Spleen (tissue), 11 donors: ENCODE measurements at regions not wholly inside any gene's neighbourhood (a gene's known extent, or its start where the extent isn't known, plus 50 kb on each side); places are given as distances from the start of the nearest gene placed in this dataset.

Source experiments
- DNase-seq: peaks from one replicate; pipeline ENCODE4 v3.0.0-alpha.2; 2020
- H3K27ac ChIP-seq, 8 donors: fragments of 200-600 bp; sonication (generic) in 7 of 8; 1 replicate in 4 of 8; 2 replicates in 4 of 8; pipeline versions ENCODE4 v1.5.0 to v1.8.0; 2016 to 2021; ENCODE audit warnings: inconsistent platforms in 4 of 8, mild to moderate bottlenecking in 4 of 8, moderate library complexity in 1 of 8
- H3K27me3 ChIP-seq, 7 donors: fragments of 200-600 bp; sonication (generic) in 6 of 7; replicated peaks in 1 of 7; 1 replicate in 4 of 7; 2 replicates in 3 of 7; pipeline versions ENCODE4 v1.5.0 to v1.8.0; 2016 to 2021; ENCODE audit warnings: inconsistent platforms in 3 of 7, mild to moderate bottlenecking in 1 of 7
- H3K36me3 ChIP-seq, 6 donors: fragments of 200-600 bp; sonication (generic) in 5 of 6; 1 replicate in 4 of 6; 2 replicates in 2 of 6; pipeline versions ENCODE4 v1.5.0 to v1.8.0; 2016 to 2021; ENCODE audit warnings: inconsistent platforms in 2 of 6
- H3K4me1 ChIP-seq, 6 donors: fragments of 200-600 bp; sonication (generic) in 5 of 6; 1 replicate in 3 of 6; 2 replicates in 3 of 6; pipeline versions ENCODE4 v1.5.0 to v1.8.0; 2016 to 2021; ENCODE audit warnings: inconsistent platforms in 3 of 6
- H3K4me3 ChIP-seq, 8 donors: fragments of 200-600 bp; sonication (generic) in 7 of 8; 1 replicate in 4 of 8; 2 replicates in 4 of 8; pipeline versions ENCODE4 v1.5.0 to v1.8.0; 2016 to 2021; ENCODE audit warnings: inconsistent platforms in 4 of 8, mild to moderate bottlenecking in 4 of 8, moderate library complexity in 2 of 8
- H3K9me3 ChIP-seq, 8 donors: fragments of 200-600 bp; sonication (generic) in 7 of 8; 1 replicate in 4 of 8; 2 replicates in 4 of 8; pipeline versions ENCODE4 v1.5.0 to v1.8.0; 2016 to 2021; ENCODE audit warnings: inconsistent platforms in 4 of 8
- POLR2A ChIP-seq, 3 donors: fragments of 450-650 bp; IDR thresholded peaks; one replicate each; pipeline ENCODE4 v1.5.1; 2017; ENCODE audit warnings: antibody characterized with exemption in 3 of 3, mild to moderate bottlenecking in 1 of 3
- POLR2AphosphoS5 ChIP-seq, 3 donors: sonication (generic); formaldehyde crosslinking; IDR thresholded peaks; one replicate each; pipeline ENCODE4 v1.5.1; 2017; ENCODE audit warnings: antibody characterized with exemption in 3 of 3
- WGBS, 5 donors: extraction: QIAGEN DNeasy Blood & Tissue Kit in 3 of 5; methylation state at CpG; one replicate each; pipeline versions ENCODE4 v1.1.5 to v1.1.7; 2013 to 2018; 5-methylcytosine and 5-hydroxymethylcytosine counted together
- intact Hi-C: fragments of 100-400 bp; cut with DNase I; formaldehyde crosslinking; loops from one replicate; pipeline ENCODE4 v1.15.0; 2023; ENCODE audit warnings: low total_unique reads
- TF ChIP-seq, protein P1 (sequence below), 11 experiments: fragments of 200-600 bp in 7 of 11; fragments of 450-650 bp in 4 of 11; sonication (generic) in 4 of 11; IDR thresholded peaks in 8 of 11; conservative IDR thresholded peaks in 3 of 11; 1 replicate in 7 of 11; 2 replicates in 4 of 11; pipeline versions ENCODE4 v1.4.0 to v1.8.0; 2016 to 2021; ENCODE audit warnings: antibody characterized with exemption in 11 of 11, inconsistent platforms in 4 of 11, mild to moderate bottlenecking in 1 of 11
- donor health status: healthy with polysubstance abuse.
- donor health status: DM: no; HTN: no; CAD: no; lungs with moderate emphysema.
- donor health status: DM: no; HTN: no; CAD: no.
- donor health status: Bipolar disorder and iron deficiency.
- donor health status: healthy.
- donor health status: DM: no; HTN: no; CAD: no.
- donor health status: DM: yes; HTN: yes; CAD: no.

DNA sequence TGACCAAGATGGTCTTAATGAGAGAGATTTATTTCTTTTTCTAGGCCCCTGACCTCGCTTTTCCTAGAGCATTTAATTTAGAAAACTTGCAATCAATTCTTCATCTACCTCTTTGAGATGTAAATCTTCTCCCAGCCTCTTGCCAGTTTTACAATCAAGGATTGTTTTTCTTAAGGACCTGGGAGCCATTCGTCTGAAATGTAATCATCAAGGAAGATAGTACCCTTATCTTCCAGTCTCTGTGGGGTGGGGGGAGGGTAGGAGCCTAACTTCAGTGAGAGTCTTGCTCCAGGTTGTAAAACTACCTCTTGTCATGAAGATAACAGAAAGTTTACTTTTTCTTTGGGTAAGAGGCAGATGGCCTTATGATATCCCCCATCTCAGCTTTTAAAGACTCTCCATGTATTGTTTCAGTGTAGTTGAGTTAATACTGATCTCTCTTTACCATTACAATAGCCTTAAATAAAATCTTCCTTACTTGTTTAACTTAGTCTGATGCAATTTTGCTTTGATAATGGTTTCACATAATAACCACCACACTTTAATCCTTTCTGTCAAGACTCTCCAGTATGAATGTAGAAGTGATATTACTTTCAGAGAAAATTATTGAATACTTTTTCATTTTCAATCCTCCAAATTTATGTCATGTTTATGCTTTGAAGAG lies 110.2 kb upstream of the CPHXL start:
- intact Hi-C loops, result no loop called here
- whole genome bisulfite sequencing, 5 donors, result 37 to 50% (median 41%) methylated on average over 2 of the region's 2 CpGs
- H3K9me3 ChIP-seq, result peaks cover 0 to 34% (median 21%) of the 10 kb centered on the region in 8 donors
- H3K4me3 ChIP-seq, result no peak overlapping the region
- DNase-seq, result no peak
- H3K27me3 ChIP-seq, result peaks cover 0 to 12% (median 0%) of the 10 kb centered on the region in 7 donors
- no peaks in the 10 kb centered on the region for H3K36me3 ChIP-seq
- no peak overlapping the region for H3K27ac ChIP-seq
- TF ChIP-seq POLR2AphosphoS5 (IDR thresholded peaks at IDR 0.05) (no peak), POLR2A (IDR thresholded peaks at IDR 0.05) (no peak)
- TF ChIP-seq, protein P1, sequence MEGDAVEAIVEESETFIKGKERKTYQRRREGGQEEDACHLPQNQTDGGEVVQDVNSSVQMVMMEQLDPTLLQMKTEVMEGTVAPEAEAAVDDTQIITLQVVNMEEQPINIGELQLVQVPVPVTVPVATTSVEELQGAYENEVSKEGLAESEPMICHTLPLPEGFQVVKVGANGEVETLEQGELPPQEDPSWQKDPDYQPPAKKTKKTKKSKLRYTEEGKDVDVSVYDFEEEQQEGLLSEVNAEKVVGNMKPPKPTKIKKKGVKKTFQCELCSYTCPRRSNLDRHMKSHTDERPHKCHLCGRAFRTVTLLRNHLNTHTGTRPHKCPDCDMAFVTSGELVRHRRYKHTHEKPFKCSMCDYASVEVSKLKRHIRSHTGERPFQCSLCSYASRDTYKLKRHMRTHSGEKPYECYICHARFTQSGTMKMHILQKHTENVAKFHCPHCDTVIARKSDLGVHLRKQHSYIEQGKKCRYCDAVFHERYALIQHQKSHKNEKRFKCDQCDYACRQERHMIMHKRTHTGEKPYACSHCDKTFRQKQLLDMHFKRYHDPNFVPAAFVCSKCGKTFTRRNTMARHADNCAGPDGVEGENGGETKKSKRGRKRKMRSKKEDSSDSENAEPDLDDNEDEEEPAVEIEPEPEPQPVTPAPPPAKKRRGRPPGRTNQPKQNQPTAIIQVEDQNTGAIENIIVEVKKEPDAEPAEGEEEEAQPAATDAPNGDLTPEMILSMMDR (IDR thresholded peaks at IDR 0.05 in 8 of 11, conservative IDR thresholded peaks at IDR 0.05 in 3 of 11), result no peak
- H3K4me1 ChIP-seq, result no peaks in the 10 kb centered on the region

DNA sequence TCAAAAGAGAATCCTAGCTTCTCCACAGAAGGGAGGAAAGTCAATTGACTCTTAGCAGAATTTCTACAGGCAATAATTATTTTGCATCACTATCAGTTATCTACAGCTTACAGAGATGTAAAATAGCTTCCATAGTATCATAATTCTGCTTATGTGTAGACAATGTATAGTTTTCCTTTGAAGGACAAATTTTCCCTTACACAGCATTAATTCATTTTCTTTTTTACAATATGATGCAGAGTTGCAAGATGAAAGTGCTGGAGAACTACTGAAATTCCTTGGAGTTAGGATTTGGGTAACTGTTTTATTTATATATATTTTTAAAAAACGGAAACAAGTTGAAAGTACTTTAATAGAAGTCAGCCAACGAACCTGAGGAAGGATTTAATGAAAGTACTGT lies 111.0 kb upstream of the CPHXL start:
- Histone ChIP-seq H3K4me1 (no peaks in the 10 kb centered on the region), H3K27me3 (peaks cover 0 to 12% (median 0%) of the 10 kb centered on the region in 7 donors), H3K9me3 (peaks cover 0 to 26% (median 14%) of the 10 kb centered on the region in 8 donors), H3K27ac (no peak overlapping the region), H3K36me3 (no peaks in the 10 kb centered on the region), H3K4me3 (no peak overlapping the region)
- no peak for DNase-seq
- intact Hi-C loops, result no loop called here
- 38 to 54% (median 48%) methylated on average over 2 of the region's 2 CpGs for WGBS, 5 donors
- TF ChIP-seq POLR2A (IDR thresholded peaks at IDR 0.05), result no peak

DNA sequence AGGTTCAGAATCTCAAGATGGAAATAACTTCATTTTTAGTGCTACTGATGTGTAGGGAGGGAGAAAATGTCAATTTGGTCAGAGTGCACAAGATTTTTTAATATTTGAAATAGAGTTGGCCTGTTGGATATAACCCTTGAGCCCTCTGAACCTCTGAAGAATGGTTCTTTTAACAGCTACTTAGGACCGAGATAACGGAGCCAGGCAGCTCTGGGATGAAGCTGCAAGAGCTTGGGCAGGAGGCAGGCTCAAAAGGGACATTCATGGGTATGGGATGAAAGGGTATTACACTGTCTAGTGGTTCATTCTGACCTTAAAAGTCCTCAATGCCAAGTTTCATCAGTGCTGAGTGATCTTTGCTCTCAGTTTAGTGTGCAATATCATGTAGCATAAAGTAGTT lies 111.4 kb upstream of the CPHXL start:
- peaks cover 0 to 22% (median 10%) of the 10 kb centered on the region in 8 donors for H3K9me3 ChIP-seq
- no peak overlapping the region for H3K4me3 ChIP-seq
- H3K27ac ChIP-seq, result no peak overlapping the region
- TF ChIP-seq, protein P1 (IDR thresholded peaks at IDR 0.05 in 8 of 11, conservative IDR thresholded peaks at IDR 0.05 in 3 of 11), result no peak
- TF ChIP-seq POLR2A (IDR thresholded peaks at IDR 0.05) (no peak), POLR2AphosphoS5 (IDR thresholded peaks at IDR 0.05) (no peak)
- no peaks in the 10 kb centered on the region for H3K4me1 ChIP-seq
- WGBS, 5 donors, result 18 to 64% (median 51%) methylated on average over 2 of the region's 2 CpGs
- no peaks in the 10 kb centered on the region for H3K36me3 ChIP-seq
- DNase-seq, result no peak
- intact Hi-C loops, result no loop called here
- H3K27me3 ChIP-seq, result peaks cover 0 to 12% (median 0%) of the 10 kb centered on the region in 7 donors

DNA sequence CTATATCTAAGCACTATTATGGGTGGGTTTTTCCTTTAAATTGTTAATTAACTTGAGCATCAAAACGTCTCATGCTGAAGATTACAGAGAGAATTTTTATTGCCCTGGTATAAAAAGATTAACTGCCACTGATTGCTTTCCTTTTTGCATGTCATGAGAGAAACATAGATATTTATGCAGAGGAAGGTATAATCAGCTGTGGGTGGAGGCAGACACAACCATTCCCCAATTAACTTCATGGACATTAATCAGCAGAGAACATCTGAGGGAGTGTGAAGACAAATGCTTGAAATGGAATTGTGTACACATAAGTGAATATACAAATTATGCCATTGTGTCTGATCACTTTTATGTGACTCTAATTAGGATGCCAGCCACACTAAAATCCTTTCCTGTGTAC lies 115.2 kb upstream of the CPHXL start:
- Histone ChIP-seq H3K27me3 (no peaks in the 10 kb centered on the region), H3K4me1 (no peaks in the 10 kb centered on the region), H3K36me3 (no peaks in the 10 kb centered on the region), H3K9me3 (no peaks in the 10 kb centered on the region), H3K4me3 (no peak overlapping the region), H3K27ac (no peak overlapping the region)
- DNase-seq, result no peak
- no peak for TF ChIP-seq POLR2AphosphoS5 (IDR thresholded peaks at IDR 0.05)
- TF ChIP-seq, protein P1 (IDR thresholded peaks at IDR 0.05 in 8 of 11, conservative IDR thresholded peaks at IDR 0.05 in 3 of 11), result no peak
- TF ChIP-seq POLR2A (IDR thresholded peaks at IDR 0.05), result no peak
- intact Hi-C loops, result no loop called here
- 14 to 24% (median 19%) methylated on average over 1 of the region's 1 CpG for WGBS, 5 donors
